Uterus (tissue), 3 donors: ENCODE measurements at regions not wholly inside any gene's neighbourhood (a gene's known extent, or its start where the extent isn't known, plus 50 kb on each side); places are given as distances from the start of the nearest gene placed in this dataset.

Experiments used
- DNase-seq, 2 donors: peaks; one replicate each; pipeline ENCODE4 v3.0.0-alpha.2; 2019 to 2020
- H3K27ac ChIP-seq, 2 donors: fragments of 200-600 bp; sonication (generic); 1 replicate in 1 of 2; 2 replicates in 1 of 2; pipeline ENCODE4 v1.5.1; 2016 to 2018
- H3K27me3 ChIP-seq, 2 donors: fragments of 200-600 bp; sonication (generic); one replicate each; pipeline ENCODE4 v1.5.1; 2018 to 2019; ENCODE audit warnings: control low read depth in 1 of 2
- H3K36me3 ChIP-seq, 2 donors: fragments of 200-600 bp; sonication (generic); one replicate each; pipeline ENCODE4 v1.5.1; 2019; ENCODE audit warnings: control low read depth in 1 of 2
- H3K4me1 ChIP-seq, 2 donors: fragments of 200-600 bp; sonication (generic); one replicate each; pipeline ENCODE4 v1.5.1; 2018 to 2019; ENCODE audit warnings: control low read depth in 1 of 2
- H3K4me3 ChIP-seq, 2 donors: fragments of 200-600 bp; sonication (generic); 1 replicate in 1 of 2; 2 replicates in 1 of 2; pipeline ENCODE4 v1.5.1; 2018 to 2019; ENCODE audit warnings: mild to moderate bottlenecking in 1 of 2
- H3K9me3 ChIP-seq, 2 donors: fragments of 200-600 bp; sonication (generic); one replicate each; pipeline ENCODE4 v1.5.1; 2019; ENCODE audit warnings: control low read depth in 1 of 2
- CTCF ChIP-seq, 4 experiments: fragments of 200-600 bp in 2 of 4; fragments of 450-650 bp in 2 of 4; sonication (generic) in 2 of 4; IDR thresholded peaks; one replicate each; pipeline ENCODE4 v1.5.1; 2016 to 2019; ENCODE audit warnings: antibody characterized with exemption in 4 of 4, mild to moderate bottlenecking in 2 of 4, moderate library complexity in 1 of 4
- POLR2A ChIP-seq, 2 donors: fragments of 450-650 bp; IDR thresholded peaks; one replicate each; pipeline ENCODE4 v1.6.1; 2016; ENCODE audit warnings: antibody characterized with exemption in 2 of 2, mild to moderate bottlenecking in 1 of 2, moderate library complexity in 1 of 2
- intact Hi-C: fragments of 100-400 bp; cut with DNase I; formaldehyde crosslinking; loops from one replicate; pipeline ENCODE4 v1.15.1; 2023; ENCODE audit warnings: low total_unique reads
- donor health status: DM: yes; HTN: yes; CAD: no.

- no peak for DNase-seq
- intact Hi-C loops, result no loop called here
- Histone ChIP-seq H3K4me3 (no peak overlapping the region), H3K4me1 (no peaks in the 10 kb centered on the region), H3K27ac (no peak overlapping the region), H3K36me3 (no peaks in the 10 kb centered on the region), H3K9me3 (no peaks in the 10 kb centered on the region), H3K27me3 (no peaks in the 10 kb centered on the region)
- TF ChIP-seq CTCF (IDR thresholded peaks at IDR 0.05) (no peak), POLR2A (IDR thresholded peaks at IDR 0.05) (no peak)
Observed at GRCh38 chr13:72151241-72151640, 284.2 kb upstream of the DACH1 start.

- Histone ChIP-seq H3K27ac (no peak overlapping the region), H3K36me3 (no peaks in the 10 kb centered on the region), H3K27me3 (no peaks in the 10 kb centered on the region), H3K9me3 (no peaks in the 10 kb centered on the region), H3K4me3 (no peak overlapping the region), H3K4me1 (no peaks in the 10 kb centered on the region)
- intact Hi-C loops, result no loop called here
- DNase-seq, result no peak
- no peak for TF ChIP-seq POLR2A (IDR thresholded peaks at IDR 0.05)
- no peak for TF ChIP-seq CTCF (IDR thresholded peaks at IDR 0.05)
Observed at GRCh38 chr13:72150502-72150901, 283.5 kb upstream of the DACH1 start.

DNA sequence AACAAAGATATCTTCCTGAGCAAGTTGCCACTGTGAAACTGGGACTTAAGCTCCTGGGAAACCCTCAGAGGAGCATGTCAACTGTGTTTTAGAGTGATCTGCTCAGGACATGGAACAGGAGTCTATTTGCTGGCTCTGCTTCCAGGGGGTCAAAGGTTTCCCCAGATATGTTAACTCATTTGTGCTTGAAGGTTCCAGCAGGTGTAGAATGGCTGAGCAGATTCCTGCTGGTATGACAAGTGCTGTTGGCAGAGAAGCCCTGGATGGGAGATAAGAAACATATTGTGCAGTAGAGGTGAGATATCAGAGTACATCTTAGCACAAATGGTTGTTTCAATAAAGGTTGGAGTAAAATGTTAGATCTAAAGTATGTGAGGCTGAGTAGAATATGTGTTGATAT lies 282.7 kb upstream of the DACH1 start:
- TF ChIP-seq POLR2A (IDR thresholded peaks at IDR 0.05) (no peak), CTCF (IDR thresholded peaks at IDR 0.05) (no peak)
- no peak for DNase-seq
- intact Hi-C loops, result no loop called here
- Histone ChIP-seq H3K36me3 (no peaks in the 10 kb centered on the region), H3K4me3 (no peak overlapping the region), H3K27ac (no peak overlapping the region), H3K9me3 (no peaks in the 10 kb centered on the region), H3K4me1 (no peaks in the 10 kb centered on the region), H3K27me3 (no peaks in the 10 kb centered on the region)

DNA sequence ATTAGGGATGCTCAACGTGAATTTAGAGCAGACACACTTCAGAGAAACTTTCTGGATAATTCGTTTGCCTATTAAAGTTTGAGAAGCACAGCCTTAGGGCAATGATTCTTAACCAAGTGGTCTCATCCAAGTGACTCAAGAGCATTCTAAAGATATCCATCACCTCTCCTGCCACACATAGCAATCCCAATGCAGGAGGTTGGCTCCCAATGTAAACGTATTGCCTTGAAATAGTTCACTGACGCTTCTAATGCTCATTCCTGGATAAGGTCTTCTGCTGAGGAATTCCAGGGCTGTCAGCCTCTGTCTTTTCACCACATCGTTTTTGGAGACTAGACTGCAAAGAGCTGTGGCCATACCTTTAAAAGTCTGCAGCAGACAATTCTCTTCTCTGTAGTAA lies 279.8 kb upstream of the DACH1 start:
- H3K27me3 ChIP-seq, result no peaks in the 10 kb centered on the region
- H3K36me3 ChIP-seq, result no peaks in the 10 kb centered on the region
- no peak overlapping the region for H3K27ac ChIP-seq
- H3K9me3 ChIP-seq, result no peaks in the 10 kb centered on the region
- no peaks in the 10 kb centered on the region for H3K4me1 ChIP-seq
- no peak overlapping the region for H3K4me3 ChIP-seq
- intact Hi-C loops, result no loop called here
- no peak for TF ChIP-seq CTCF (IDR thresholded peaks at IDR 0.05)
- TF ChIP-seq POLR2A (IDR thresholded peaks at IDR 0.05), result no peak
- no peak for DNase-seq

DNA sequence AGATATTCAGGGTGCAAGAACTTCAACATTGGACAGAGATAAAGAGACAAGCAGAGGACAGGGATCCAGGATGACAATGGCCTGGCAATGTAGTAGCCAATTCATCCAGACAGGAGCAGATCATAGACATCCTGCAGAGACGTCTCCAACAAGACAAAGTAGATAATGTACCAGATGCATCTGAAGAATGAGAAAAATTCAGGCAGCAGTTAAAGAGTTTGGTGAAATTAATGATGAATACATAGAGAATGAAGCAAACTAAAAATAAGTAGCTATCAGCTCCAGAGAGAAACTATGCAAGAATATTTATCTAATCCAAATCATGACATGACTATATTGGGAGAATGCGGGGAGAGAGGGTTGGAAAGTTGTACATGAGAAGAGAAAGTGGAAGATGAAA lies 278.4 kb upstream of the DACH1 start:
- Histone ChIP-seq H3K4me1 (no peaks in the 10 kb centered on the region), H3K4me3 (no peak overlapping the region), H3K36me3 (no peaks in the 10 kb centered on the region), H3K27ac (no peak overlapping the region), H3K9me3 (no peaks in the 10 kb centered on the region), H3K27me3 (no peaks in the 10 kb centered on the region)
- TF ChIP-seq POLR2A (IDR thresholded peaks at IDR 0.05) (no peak), CTCF (IDR thresholded peaks at IDR 0.05) (no peak)
- intact Hi-C loops, result no loop called here
- DNase-seq, result no peak
